Uterus (tissue), 3 donors: ENCODE measurements at regions not wholly inside any gene's neighbourhood (a gene's known extent, or its start where the extent isn't known, plus 50 kb on each side); places are given as distances from the start of the nearest gene placed in this dataset.

ENCODE experiments used
- DNase-seq, 2 donors: peaks; one replicate each; pipeline ENCODE4 v3.0.0-alpha.2; 2019 to 2020
- H3K27ac ChIP-seq, 2 donors: fragments of 200-600 bp; sonication (generic); 1 replicate in 1 of 2; 2 replicates in 1 of 2; pipeline ENCODE4 v1.5.1; 2016 to 2018
- H3K27me3 ChIP-seq, 2 donors: fragments of 200-600 bp; sonication (generic); one replicate each; pipeline ENCODE4 v1.5.1; 2018 to 2019; ENCODE audit warnings: control low read depth in 1 of 2
- H3K36me3 ChIP-seq, 2 donors: fragments of 200-600 bp; sonication (generic); one replicate each; pipeline ENCODE4 v1.5.1; 2019; ENCODE audit warnings: control low read depth in 1 of 2
- H3K4me1 ChIP-seq, 2 donors: fragments of 200-600 bp; sonication (generic); one replicate each; pipeline ENCODE4 v1.5.1; 2018 to 2019; ENCODE audit warnings: control low read depth in 1 of 2
- H3K4me3 ChIP-seq, 2 donors: fragments of 200-600 bp; sonication (generic); 1 replicate in 1 of 2; 2 replicates in 1 of 2; pipeline ENCODE4 v1.5.1; 2018 to 2019; ENCODE audit warnings: mild to moderate bottlenecking in 1 of 2
- H3K9me3 ChIP-seq, 2 donors: fragments of 200-600 bp; sonication (generic); one replicate each; pipeline ENCODE4 v1.5.1; 2019; ENCODE audit warnings: control low read depth in 1 of 2
- POLR2A ChIP-seq, 2 donors: fragments of 450-650 bp; IDR thresholded peaks; one replicate each; pipeline ENCODE4 v1.6.1; 2016; ENCODE audit warnings: antibody characterized with exemption in 2 of 2, mild to moderate bottlenecking in 1 of 2, moderate library complexity in 1 of 2
- intact Hi-C: fragments of 100-400 bp; cut with DNase I; formaldehyde crosslinking; loops from one replicate; pipeline ENCODE4 v1.15.1; 2023; ENCODE audit warnings: low total_unique reads
- TF ChIP-seq, protein P1 (sequence below), 4 experiments: fragments of 200-600 bp in 2 of 4; fragments of 450-650 bp in 2 of 4; sonication (generic) in 2 of 4; IDR thresholded peaks; one replicate each; pipeline ENCODE4 v1.5.1; 2016 to 2019; ENCODE audit warnings: antibody characterized with exemption in 4 of 4, mild to moderate bottlenecking in 2 of 4, moderate library complexity in 1 of 4
- donor health status: DM: yes; HTN: yes; CAD: no.

- no peaks in the 10 kb centered on the region for H3K36me3 ChIP-seq
- DNase-seq = no peak
- H3K4me1 ChIP-seq = no peaks in the 10 kb centered on the region
- no peaks in the 10 kb centered on the region for H3K9me3 ChIP-seq
- TF ChIP-seq, protein P1, sequence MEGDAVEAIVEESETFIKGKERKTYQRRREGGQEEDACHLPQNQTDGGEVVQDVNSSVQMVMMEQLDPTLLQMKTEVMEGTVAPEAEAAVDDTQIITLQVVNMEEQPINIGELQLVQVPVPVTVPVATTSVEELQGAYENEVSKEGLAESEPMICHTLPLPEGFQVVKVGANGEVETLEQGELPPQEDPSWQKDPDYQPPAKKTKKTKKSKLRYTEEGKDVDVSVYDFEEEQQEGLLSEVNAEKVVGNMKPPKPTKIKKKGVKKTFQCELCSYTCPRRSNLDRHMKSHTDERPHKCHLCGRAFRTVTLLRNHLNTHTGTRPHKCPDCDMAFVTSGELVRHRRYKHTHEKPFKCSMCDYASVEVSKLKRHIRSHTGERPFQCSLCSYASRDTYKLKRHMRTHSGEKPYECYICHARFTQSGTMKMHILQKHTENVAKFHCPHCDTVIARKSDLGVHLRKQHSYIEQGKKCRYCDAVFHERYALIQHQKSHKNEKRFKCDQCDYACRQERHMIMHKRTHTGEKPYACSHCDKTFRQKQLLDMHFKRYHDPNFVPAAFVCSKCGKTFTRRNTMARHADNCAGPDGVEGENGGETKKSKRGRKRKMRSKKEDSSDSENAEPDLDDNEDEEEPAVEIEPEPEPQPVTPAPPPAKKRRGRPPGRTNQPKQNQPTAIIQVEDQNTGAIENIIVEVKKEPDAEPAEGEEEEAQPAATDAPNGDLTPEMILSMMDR (IDR thresholded peaks at IDR 0.05) = no peak
- no peak for TF ChIP-seq POLR2A (IDR thresholded peaks at IDR 0.05)
- no peaks in the 10 kb centered on the region for H3K27me3 ChIP-seq
- intact Hi-C loops = no loop called here
- no peak overlapping the region for H3K27ac ChIP-seq
- no peak overlapping the region for H3K4me3 ChIP-seq
Measured at GRCh38 chr4:125060376-125060775, 254.4 kb upstream of the FAT4 start.

- DNase-seq = no peak
- intact Hi-C loops = no loop called here
- H3K4me3 ChIP-seq = no peak overlapping the region
- no peaks in the 10 kb centered on the region for H3K9me3 ChIP-seq
- H3K36me3 ChIP-seq = no peaks in the 10 kb centered on the region
- no peak overlapping the region for H3K27ac ChIP-seq
- H3K27me3 ChIP-seq = no peaks in the 10 kb centered on the region
- no peak for TF ChIP-seq POLR2A (IDR thresholded peaks at IDR 0.05)
- TF ChIP-seq, protein P1 (IDR thresholded peaks at IDR 0.05) = no peak
- H3K4me1 ChIP-seq = no peaks in the 10 kb centered on the region
Measured at GRCh38 chr4:125049711-125050110, 265.0 kb upstream of the FAT4 start.

GRCh38 chr4:125045311-125045710 is 269.4 kb upstream of the FAT4 start:
- intact Hi-C loops = no loop called here
- Histone ChIP-seq H3K4me1 (no peaks in the 10 kb centered on the region), H3K27me3 (no peaks in the 10 kb centered on the region), H3K9me3 (no peaks in the 10 kb centered on the region), H3K27ac (peak overlapping the region in 1 of 2 donors; percentile 24), H3K36me3 (no peaks in the 10 kb centered on the region), H3K4me3 (no peak overlapping the region)
- TF ChIP-seq, protein P1 (IDR thresholded peaks at IDR 0.05) = no peak
- no peak for TF ChIP-seq POLR2A (IDR thresholded peaks at IDR 0.05)
- no peak for DNase-seq

GRCh38 chr4:125044886-125045285 is 269.9 kb upstream of the FAT4 start:
- H3K9me3 ChIP-seq = no peaks in the 10 kb centered on the region
- no peaks in the 10 kb centered on the region for H3K36me3 ChIP-seq
- TF ChIP-seq, protein P1 (IDR thresholded peaks at IDR 0.05) = no peak
- no peak for TF ChIP-seq POLR2A (IDR thresholded peaks at IDR 0.05)
- peak overlapping the region in 1 of 2 donors; percentile 25 for H3K27ac ChIP-seq
- DNase-seq = no peak
- H3K4me3 ChIP-seq = no peak overlapping the region
- intact Hi-C loops = no loop called here
- H3K27me3 ChIP-seq = no peaks in the 10 kb centered on the region
- no peaks in the 10 kb centered on the region for H3K4me1 ChIP-seq

DNA sequence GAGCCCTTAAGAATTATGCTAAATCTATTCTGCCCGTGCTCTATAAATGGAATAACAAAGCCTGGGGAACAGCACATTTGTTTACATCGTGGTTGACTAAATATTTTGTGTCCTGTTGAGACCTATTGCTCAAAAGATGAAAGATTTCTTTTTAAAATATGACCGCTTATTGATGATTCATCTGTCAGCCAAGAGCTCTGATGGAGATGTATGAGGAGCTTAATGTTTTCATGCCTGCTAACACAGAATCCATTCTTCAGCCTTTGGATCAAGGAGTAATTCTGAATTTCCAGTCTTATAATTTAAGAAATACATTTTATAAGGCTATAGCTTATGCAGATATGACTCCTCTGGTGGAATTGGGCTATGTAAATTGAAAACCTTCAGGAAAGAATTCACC is 271.3 kb upstream of the FAT4 start:
- H3K27me3 ChIP-seq = no peaks in the 10 kb centered on the region
- peaks cover 0 to 3% of the 10 kb centered on the region in 2 donors for H3K36me3 ChIP-seq
- H3K9me3 ChIP-seq = no peaks in the 10 kb centered on the region
- H3K27ac ChIP-seq = no peak overlapping the region
- intact Hi-C loops = no loop called here
- no peak for TF ChIP-seq POLR2A (IDR thresholded peaks at IDR 0.05)
- TF ChIP-seq, protein P1 (IDR thresholded peaks at IDR 0.05) = no peak
- no peak for DNase-seq
- H3K4me1 ChIP-seq = no peaks in the 10 kb centered on the region
- no peak overlapping the region for H3K4me3 ChIP-seq
